ENCODE measurements at regions not wholly inside any gene's neighbourhood (a gene's known extent, or its start where the extent isn't known, plus 50 kb on each side); places are given as distances from the start of the nearest gene placed in this dataset.

- peak; percentile 2 to 38 for DNase-seq
Observed at GRCh38 chr14:49221316-49221715, 364.9 kb downstream of the RPS29 start.

DNA sequence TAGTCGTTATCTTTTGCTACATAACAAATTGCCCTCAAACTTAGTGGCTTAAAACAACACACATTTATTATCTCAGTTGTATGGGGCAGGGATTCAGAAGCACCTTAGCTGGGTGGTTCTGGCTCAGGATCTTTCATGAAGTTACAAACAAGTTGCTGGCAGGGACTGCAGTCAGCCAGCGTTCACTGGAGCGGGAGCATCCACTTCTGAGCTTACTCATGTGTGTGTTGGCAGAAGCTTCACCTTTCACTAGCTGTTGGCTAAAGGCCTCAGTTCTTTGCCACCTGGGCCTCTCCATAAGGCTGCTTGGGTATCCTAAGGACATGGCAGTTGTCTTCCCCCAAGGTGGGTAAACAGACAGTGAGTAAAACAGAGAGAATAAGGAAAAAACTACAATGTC lies 365.7 kb downstream of the RPS29 start:
- peak; percentile 63 to 74 for DNase-seq

- peak in 1 of 2 experiments; percentile 51 for DNase-seq
Observed at GRCh38 chr14:49218436-49219092, 367.6 kb downstream of the RPS29 start.

DNA sequence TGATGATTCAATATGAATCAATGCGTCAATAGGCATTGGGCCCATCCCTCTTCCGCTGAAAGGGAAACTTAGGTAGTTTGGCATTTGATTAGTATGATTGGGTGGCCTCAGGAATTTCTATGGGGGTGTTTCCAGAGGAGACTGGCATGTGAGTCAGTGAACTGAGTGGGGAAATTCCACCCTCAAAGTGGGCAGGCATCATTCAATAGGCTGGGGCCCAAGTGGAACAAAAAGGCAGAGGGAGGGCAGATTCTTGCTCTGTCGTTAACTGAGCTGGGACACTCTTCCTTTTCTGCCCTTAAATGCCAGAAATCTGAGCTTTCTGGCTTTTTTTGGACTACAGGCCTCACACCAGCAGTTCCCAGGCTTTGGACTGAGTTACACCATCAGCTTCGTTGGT lies 373.5 kb downstream of the RPS29 start:
- no peak for DNase-seq

DNA sequence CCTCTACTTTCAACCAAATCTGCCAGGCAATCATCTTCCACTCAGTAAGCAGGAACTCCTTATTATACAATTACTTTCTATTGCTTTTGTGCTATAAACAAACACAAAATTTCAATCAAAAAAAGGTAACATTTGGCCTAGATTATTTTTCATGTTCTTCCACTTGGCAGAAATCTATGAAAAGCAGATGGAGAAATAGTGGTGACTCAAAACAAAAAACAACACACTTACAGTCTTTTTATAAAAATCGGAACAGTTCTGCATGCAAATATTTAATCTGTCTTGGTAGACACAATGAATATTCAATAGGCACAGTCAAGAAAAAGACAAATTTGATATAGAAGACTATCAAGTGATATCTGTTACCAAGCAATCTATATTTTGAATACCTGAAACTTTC lies 376.8 kb downstream of the RPS29 start:
- no peak for DNase-seq

DNA sequence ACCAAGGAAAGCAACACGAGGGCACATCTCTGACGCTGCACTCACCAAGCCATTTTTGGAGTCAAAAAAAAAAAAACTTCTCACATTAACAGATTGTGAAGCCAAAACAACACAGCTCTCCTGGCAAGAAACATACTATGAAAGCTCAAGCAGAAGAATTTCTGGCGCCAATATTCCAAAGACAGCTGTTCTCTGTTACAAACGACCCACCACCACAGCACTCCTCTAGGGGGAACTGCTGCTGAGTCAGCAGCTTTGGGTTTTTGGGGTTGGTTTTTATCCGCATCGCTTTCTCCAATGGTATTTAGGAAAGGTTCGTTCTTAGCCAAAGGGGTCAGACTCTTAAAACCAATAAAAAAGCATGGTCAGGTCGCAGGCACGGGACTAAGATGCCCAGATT lies 379.4 kb downstream of the RPS29 start:
- DNase-seq, result peak; percentile 31 to 68

GRCh38 chr14:49203676-49204075 lies 382.5 kb downstream of the RPS29 start:
- no peak for DNase-seq

DNA sequence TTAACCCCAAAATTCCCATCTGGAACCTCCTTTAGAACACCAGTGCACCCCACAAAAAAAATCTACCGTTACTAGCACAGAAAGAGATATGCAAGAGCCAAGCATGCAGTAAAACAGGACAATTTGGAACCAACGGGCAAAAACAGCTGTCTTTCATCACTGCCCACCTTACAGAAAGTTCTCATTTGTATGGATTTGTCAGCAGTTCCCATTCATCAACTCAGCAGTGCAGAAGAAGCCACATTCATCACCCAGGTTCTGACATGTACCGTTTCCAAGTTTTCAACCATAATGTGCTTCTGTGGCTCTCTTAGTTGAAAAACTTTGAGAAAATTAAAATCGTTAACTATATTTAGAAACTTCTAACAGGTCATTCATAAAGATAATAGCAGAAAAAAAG lies 387.0 kb downstream of the RPS29 start:
- no peak for DNase-seq

GRCh38 chr14:49196327-49196726 lies 389.9 kb downstream of the RPS29 start:
- no peak for DNase-seq

GRCh38 chr14:49194067-49194466 lies 392.1 kb downstream of the RPS29 start:
- no peak for DNase-seq

- DNase-seq, result no peak
Observed at GRCh38 chr14:49193332-49194065, 392.7 kb downstream of the RPS29 start.

DNA sequence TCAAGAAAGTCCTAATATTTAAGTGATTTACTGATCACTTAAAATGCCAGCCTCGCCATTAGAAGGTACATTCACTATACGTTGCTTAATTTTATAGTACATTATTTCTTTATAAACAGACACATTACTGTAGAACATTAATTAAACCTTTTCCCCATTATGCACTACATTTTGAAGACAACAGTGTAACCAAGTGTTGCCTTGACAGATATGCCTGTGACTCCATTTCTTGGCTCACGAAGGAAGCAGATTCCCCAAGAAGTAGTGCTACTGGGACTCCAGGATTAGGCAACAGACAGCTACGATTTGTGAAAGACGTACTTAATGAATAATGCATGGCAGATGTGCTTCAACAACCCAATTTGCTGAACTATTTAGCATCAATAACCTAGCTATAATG lies 394.8 kb downstream of the RPS29 start:
- no peak for DNase-seq

DNA sequence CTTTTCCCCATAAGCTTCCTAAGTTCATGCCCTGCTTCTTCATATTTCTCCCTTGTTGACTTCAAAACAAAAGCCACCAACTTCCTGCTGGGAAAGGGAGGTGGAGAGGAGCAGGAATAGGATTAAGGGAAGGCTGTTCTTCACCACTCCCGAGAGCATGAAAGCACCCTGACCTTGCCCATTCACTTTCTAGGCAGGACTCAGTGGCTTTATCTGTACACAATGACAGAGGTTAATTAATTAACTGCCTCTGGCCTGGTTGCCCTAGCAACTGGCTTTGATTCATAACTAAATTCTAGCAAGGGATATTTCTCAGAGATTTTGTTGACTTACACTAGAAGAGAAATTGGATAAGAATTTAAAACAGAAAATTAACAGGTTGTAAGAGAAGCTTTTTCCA lies 396.8 kb downstream of the RPS29 start:
- DNase-seq, result no peak

- DNase-seq, result no peak
Observed at GRCh38 chr14:49187799-49188198, 398.4 kb downstream of the RPS29 start.

GRCh38 chr14:49173765-49174373 lies 412.3 kb downstream of the RPS29 start:
- peak; percentile 51 to 77 for DNase-seq

DNA sequence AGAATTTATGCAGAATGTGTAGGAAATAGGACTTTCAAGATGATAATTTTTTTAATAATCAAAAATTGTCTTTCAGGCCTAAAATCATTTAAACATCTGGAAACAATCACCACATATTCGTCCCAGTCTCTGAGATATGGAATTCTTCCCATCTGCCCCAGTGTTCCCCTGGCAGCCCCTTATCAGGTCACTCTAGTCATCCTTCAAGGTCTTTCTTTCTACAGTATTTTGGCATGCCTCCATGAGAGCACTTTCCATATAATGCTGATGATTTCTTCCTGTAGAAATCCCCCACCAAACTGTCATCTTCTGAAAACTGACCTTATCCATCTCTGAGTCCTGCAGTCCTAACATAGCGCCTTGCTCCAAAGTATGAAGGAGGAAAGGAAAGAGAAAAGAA lies 422.1 kb downstream of the RPS29 start:
- DNase-seq, result no peak

GRCh38 chr14:49160983-49161382 lies 425.2 kb downstream of the RPS29 start:
- no peak for DNase-seq

GRCh38 chr14:49159081-49159480 lies 427.1 kb downstream of the RPS29 start:
- DNase-seq, result no peak

- no peak for DNase-seq
Observed at GRCh38 chr14:49139593-49139992, 446.6 kb downstream of the RPS29 start.

GRCh38 chr14:49134940-49135339 lies 451.2 kb downstream of the RPS29 start:
- DNase-seq, result no peak

DNA sequence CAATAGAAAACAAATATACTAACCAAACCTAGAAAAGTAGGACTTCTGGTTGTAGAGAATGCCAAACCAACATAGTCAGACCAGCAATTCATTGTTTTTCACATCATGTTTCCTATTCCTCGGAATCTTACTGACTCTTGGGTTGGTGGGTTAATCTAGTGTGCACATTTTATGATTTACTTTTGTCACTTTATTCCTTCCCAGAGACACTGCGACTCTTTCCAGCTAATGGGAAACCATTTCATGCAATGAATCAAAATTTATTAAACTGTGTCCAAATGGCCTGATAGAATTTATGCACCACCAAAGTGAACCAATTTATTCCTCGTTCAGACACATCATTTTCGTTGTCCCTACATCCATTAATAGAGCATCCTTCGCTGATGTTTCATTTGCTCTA lies 464.9 kb downstream of the RPS29 start:
- no peak for DNase-seq

DNA sequence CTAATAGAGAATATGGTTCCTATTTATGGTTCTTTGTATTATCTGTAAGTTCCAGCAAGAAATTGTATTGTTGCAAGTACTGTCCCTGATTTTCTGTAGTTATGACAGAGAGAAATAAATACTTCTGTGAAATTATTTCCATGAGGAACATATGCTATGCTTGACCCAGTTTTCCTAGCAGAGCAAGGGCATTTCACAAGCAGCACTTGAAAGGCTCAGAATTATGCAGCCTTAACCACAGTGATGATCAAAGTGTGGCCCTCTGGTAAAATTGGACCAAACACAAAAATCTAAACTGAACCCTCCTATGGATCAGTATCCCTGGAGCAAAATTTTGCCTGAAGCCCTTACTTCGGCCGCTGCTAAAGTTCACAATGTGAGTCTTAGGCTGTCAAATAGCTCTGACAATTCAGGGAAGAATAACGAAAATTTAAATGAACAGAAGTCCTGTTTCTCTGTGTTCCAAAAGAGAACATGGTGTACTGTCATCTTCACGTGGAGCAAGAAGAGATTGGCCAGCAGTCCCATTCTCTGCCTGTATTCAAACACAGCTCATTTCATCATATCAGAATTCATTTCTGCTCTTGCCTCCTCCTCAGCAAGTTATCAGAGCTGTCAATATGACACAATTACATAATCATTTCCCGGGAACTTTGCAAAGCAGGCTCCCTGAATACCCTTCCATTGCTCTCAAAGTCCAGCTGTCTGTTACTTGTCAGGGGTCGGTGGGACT lies 471.9 kb downstream of the RPS29 start:
- DNase-seq, result no peak

All from NCI-H446 (cell line).